GM21381 (cell line): ENCODE measurements at regions not wholly inside any gene's neighbourhood (a gene's known extent, or its start where the extent isn't known, plus 50 kb on each side); places are given as distances from the start of the nearest gene placed in this dataset.
"Not testable (repeated sequence)": the region's sequence is repeated elsewhere in the genome, so short reads cannot be mapped to it uniquely, and the experiment has no call there.

ENCODE experiments used
- ATAC-seq: cut with Tn5 transposase; IDR thresholded peaks from one replicate; pipeline ENCODE4 v1.9.1; 2021; ENCODE audit warnings: mild to moderate bottlenecking, moderate library complexity; ENCODE audit not compliant: unreplicated experiment

DNA sequence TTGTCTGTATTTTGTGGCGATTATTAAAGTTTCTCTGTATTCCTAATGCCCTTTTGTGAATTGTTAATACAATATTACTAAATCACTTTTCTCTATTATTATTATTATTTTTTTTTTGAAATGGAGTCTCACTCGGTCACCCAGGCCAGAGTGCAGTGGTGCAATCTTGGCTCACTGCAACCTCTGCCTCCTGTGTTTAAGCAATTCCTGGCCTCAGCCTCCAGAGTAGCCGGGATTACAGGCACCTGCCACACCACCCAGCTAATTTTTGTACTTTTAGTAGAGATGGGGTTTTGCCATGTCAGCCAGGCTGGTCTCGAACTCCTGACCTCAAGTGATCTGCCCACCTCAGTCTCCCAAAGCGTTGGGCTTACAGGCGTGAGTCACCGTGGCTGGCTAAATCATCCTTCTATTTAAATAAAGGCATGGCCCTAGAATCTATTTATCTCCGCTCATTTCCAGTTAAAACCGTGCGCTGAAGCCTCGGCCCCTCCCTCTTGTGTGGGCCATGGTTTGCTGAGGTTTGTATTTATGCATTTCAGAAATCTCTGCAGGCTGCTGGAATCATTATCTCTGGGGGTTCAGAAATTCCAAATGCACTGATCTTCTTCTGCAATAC is 1136.4 kb upstream of the TMEM132C start:
- no peak for ATAC-seq

DNA sequence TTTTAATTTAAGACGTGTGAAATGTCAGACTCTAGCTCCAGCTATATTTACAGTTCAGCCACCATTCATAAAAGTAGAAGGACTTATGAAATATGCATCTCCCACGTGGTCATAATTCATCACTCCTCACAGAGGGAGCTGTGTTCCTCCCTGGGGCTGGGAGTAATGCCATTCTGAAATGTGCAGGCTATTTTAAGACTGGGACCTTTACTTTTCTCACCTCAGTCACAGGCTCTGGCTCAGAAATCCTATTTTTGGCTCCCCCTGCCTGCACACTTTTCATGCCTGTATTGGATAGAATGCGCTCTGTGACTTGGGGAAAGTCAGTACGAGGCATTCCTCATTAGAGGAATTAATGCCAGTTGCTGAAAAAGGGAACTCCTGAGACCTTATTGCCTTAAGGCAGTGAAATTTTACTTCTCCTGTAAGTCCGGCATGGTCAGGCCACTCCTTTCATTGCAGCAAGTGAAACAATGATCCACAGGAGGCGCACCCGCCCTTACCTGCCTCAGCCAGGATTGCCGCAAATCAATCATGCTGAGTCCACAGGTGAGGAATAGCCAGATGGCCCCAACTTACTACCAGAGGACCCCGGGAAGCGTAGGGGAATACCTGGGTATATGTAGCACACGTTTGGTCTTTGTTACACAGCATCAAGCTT is 1133.2 kb upstream of the TMEM132C start:
- no peak for ATAC-seq

GRCh38 chr12:127140864-127141484 is 1126.0 kb upstream of the TMEM132C start:
- not testable (repeated sequence) for ATAC-seq

DNA sequence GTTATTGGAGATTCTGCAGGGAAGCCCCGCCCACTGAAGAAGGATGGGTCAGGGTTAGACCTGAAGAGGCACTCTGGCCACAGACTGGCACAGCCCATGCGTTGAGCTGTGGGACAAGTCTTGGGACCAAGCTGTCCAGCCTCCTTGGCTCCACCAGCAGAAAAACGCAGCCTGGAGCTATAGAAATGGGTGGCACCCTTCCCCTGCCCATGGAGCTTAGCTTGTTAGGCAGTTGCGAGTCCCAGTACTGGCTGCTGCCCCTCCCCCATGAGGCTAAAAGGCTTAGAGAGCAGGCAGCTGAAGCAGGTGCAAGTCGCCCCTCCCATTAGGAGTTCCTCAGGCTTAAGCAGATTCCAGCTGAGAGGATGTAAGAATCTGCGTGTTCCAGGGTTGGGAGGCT is 1124.0 kb upstream of the TMEM132C start:
- no peak for ATAC-seq

DNA sequence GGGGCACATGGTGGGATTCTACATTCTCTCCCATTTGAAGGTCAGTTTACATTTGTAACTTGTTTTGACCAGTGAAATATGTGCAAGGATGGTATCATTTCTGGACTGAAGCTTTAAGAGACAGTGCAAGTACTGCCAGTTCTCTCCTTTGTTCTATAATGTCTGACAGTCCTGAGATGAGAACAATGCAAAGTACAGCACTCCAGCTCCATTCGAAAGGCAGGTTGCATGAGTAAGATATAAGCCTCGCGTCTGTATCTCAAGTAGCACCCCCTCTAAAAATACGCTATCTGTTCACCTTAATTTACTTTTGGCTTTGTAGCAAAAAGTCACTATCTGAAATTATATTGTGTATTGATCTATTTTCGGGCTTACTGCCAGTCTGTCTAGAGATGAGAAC is 1122.2 kb upstream of the TMEM132C start:
- no peak for ATAC-seq

DNA sequence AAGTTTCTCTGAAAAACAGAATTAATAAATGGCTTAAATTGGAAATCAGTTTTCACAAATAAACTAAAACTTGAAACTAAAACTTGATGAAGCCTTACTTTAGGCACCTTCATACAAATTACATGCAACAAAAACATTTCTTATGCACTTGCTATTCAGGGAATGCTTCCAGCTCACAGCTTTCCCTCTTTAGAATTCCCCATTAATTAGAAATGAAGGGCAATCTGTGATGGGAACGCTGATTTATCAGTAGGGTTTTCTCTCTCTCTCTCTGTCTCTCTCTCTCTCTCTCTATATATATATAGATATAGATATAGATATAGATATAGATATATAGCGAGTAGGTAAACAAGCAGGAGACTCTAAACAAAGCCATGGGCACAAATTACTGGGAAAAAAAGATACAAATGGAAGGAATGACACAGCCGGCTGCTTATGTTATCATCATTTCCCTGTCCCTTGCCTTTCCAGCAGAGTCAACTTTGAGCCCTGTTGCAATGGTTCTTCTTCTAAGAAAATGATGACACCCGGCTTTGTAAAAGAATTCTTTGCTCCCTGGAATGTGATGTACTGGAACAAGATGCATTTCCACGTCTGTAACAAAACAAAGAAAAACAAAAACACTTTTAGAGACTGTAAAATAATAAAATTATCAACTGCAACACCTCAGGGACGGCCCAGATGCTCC is 1121.6 kb upstream of the TMEM132C start:
- ATAC-seq = no peak

- no peak for ATAC-seq
These were observed 1120.8 kb upstream of the TMEM132C start for GRCh38 chr12:127145929-127146789.

- ATAC-seq = no peak
These were observed 1119.8 kb upstream of the TMEM132C start for GRCh38 chr12:127146991-127147718.

DNA sequence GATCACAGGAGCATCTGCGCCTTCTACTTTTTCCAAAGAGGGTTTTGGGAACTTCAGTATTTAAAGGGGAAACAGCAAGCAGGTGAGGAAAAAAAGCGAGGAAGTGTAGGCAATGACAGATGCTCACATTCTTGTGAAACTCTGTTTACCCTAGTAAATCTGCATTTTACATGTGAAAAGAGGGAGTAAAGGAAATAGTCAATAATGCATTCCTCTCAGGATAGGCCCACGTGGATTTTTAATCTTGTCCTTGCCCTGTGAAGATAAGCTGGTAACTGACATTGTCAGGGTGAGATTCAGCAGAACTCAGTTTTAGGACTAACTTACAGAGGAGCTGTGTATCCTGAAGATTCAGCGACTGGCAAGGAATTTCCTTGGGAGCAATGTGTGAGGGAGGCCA is 1119.2 kb upstream of the TMEM132C start:
- ATAC-seq = no peak

- ATAC-seq = no peak
These were observed 1118.7 kb upstream of the TMEM132C start for GRCh38 chr12:127148318-127148717.

- ATAC-seq = no peak
These were observed 1117.6 kb upstream of the TMEM132C start for GRCh38 chr12:127149226-127149964.

DNA sequence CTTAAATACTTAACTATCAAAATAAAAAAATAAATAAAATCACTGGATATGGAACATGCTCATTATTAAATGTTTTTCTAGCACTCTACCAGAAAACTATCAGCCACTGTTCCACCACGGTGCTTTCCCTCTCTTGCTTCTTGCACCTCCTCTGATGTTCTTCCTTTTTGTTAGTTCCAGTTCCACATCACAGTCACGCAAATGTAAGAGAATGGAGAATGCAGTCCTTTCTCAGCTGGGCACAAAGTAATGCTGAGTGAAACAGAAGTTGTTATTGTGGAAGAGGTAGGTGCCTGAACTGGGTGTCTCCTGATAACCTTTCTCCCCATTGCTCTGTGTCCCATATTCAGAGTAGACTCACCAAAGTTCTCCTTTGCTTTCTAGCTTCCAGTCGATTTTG is 1116.9 kb upstream of the TMEM132C start:
- ATAC-seq = no peak

DNA sequence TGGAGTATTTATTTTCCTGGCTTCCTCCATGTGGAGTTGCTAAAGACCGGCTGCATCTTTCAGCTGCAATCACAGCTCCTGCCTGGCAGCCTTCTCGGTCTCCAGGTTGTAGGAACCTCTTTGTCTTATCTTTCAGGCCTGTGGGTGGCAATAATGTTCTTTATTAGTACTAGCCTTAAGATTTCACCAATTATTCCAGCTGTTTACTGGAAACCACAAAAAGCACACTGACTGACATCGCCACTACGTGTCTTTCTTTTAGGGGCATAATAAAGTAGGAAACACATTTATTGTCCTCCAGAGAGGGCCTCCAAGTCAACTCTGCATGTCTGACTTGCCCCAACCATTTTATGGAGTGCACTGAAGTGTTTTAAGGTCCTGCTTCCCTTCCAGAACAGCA is 1116.5 kb upstream of the TMEM132C start:
- no peak for ATAC-seq

- no peak for ATAC-seq
These were observed 1116.0 kb upstream of the TMEM132C start for GRCh38 chr12:127150956-127151355.

DNA sequence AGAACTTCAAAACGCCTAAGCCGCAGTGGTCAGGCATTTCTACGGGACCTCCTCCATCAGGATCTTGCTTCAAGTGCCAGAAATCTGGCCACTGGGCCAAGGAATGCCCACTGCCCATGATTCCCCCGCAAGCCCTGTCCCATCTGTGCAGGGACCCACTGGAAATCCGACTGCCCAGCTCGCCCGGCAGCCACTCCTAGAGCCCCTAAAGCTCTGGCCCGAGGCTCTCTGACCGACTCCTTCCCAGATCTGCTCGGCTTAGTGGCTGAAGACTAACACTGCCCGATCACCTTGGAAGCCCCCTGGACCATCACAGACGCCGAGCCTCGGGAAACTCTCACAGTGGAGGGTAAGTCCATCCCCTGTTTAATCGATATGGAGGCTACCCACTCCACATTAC is 1113.0 kb upstream of the TMEM132C start:
- no peak for ATAC-seq

- ATAC-seq = not testable (repeated sequence)
These were observed 1112.1 kb upstream of the TMEM132C start for GRCh38 chr12:127154830-127155229.

DNA sequence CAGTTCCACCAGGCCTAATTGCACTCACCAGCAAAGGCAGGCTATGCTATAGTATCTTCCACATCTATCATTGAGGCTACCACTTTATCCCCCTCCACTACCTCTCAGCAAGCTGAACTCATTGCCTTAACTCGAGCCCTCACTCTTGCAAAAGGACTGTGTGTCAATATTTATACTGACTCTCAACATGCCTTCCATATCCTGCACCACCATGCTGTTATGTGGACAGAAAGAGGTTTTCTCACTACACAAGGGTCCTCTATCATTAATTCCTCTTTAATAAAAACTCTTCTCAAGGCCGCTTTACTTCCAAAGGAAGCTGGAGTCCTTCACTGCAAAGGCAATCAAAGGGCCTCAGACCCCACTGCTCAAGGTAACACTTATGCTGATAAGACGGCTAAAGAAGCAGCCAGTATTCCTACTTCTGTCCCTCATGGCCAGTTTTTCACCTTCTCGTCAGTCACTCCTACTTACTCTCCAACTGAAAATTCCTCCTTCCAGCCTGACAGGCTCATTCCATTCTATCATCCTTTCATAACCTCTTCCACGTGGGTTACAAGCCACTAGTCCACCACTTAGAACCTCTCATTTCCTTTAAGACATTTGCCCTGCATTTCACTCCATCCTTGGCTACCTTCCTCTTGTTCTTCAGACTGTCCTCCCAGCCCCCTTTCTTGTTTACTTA is 1110.9 kb upstream of the TMEM132C start:
- ATAC-seq = not testable (repeated sequence)

DNA sequence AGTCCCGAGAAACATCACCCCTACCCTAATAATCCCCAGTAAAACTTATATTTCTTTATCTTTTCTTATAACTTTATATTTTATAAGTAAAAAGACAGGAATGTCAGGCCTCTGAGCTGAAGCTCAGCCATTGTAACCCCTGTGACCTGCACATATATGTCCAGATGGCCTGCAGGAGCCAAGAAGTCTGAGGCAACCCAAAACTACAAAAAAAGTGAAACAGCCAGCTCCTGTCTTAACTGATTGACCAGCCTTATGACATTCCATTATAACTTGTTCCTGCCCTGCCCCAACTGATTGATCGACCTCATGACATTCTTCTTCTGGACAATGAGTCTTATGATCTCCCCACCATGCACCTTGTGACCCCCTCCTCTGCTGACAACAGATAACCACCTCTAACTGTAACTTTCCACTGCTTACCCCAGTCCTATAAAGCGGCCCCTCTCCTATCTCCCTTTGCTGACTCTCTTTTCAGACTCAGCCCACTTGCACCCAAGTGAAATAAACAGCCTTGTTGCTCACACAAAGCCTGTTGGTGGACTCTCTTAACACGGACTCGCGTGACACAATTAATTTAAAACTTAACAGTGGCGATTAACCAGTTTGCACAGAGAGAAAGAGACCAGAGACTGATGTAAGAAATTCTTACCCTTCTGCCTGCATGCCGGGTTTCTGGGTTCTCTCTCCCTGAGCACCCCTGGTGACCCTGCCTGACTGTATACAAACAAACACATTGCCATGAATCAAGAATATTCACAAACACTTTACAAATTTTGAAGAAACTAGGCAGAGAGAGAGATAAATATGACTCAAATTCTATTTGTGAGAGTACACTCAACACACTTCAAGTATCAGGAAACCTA is 1109.2 kb upstream of the TMEM132C start:
- ATAC-seq = not testable (repeated sequence)
